Endothelial cell (in vitro differentiated cells): ENCODE measurements at regions not wholly inside any gene's neighbourhood (a gene's known extent, or its start where the extent isn't known, plus 50 kb on each side); places are given as distances from the start of the nearest gene placed in this dataset.

Experiments used
- DNase-seq: peaks from one replicate; pipeline ENCODE4 v3.0.0; 2021; ENCODE audit warnings: low spot score
- H3K27ac Mint-ChIP-seq: one replicate; pipeline ENCODE4 v1.8.0; 2021; ENCODE audit warnings: mixed read lengths, inconsistent platforms; ENCODE audit not compliant: unreplicated experiment
- H3K27me3 Mint-ChIP-seq: one replicate; pipeline ENCODE4 v1.8.0; 2021; ENCODE audit warnings: mild to moderate bottlenecking, moderate library complexity, mixed read lengths, inconsistent platforms; ENCODE audit not compliant: unreplicated experiment
- H3K36me3 Mint-ChIP-seq: one replicate; pipeline ENCODE4 v1.8.0; 2021; ENCODE audit warnings: mild to moderate bottlenecking, low read depth, mixed read lengths, inconsistent platforms; ENCODE audit not compliant: unreplicated experiment
- H3K4me1 Mint-ChIP-seq: one replicate; pipeline ENCODE4 v1.8.0; 2021; ENCODE audit warnings: mild to moderate bottlenecking, mixed read lengths, inconsistent platforms; ENCODE audit not compliant: unreplicated experiment
- H3K4me3 Mint-ChIP-seq: one replicate; pipeline ENCODE4 v1.8.0; 2021; ENCODE audit warnings: mild to moderate bottlenecking, mixed read lengths, inconsistent platforms; ENCODE audit not compliant: unreplicated experiment
- H3K9me3 Mint-ChIP-seq: one replicate; pipeline ENCODE4 v1.8.0; 2021; ENCODE audit warnings: mixed read lengths, inconsistent platforms; ENCODE audit not compliant: unreplicated experiment
- CTCF ChIP-seq: fragments of 200-600 bp; sonication (generic); IDR thresholded peaks from one replicate; pipeline ENCODE4 v1.5.0; 2021; ENCODE audit warnings: antibody characterized with exemption; ENCODE audit not compliant: unreplicated experiment

DNA sequence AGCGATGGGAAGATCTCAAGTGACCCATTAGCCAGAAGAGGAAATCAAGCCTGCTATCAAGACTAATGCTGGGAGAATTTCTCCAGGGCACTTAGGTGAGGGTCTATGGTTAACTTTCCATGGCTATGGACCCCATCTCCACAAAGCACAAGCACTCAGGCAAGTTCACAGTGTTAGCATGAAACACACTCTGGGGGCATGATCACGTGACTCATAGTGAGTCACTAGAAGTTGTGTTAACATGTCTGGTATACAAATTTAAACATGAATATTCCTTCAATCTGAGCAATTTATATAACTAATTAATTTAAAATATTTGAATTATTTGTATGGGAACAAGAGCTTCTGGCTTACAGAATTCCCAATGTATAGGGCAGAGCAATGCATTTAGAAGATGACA, 131.8 kb downstream of the FAM204A start:
- Mint-ChIP-seq H3K27me3 (no peaks in the 10 kb centered on the region), H3K27ac (no peak overlapping the region), H3K36me3 (no peaks in the 10 kb centered on the region), H3K4me3 (no peak overlapping the region), H3K4me1 (peaks cover 4% of the 10 kb centered on the region), H3K9me3 (no peaks in the 10 kb centered on the region)
- no peak for TF ChIP-seq CTCF
- DNase-seq = no peak

DNA sequence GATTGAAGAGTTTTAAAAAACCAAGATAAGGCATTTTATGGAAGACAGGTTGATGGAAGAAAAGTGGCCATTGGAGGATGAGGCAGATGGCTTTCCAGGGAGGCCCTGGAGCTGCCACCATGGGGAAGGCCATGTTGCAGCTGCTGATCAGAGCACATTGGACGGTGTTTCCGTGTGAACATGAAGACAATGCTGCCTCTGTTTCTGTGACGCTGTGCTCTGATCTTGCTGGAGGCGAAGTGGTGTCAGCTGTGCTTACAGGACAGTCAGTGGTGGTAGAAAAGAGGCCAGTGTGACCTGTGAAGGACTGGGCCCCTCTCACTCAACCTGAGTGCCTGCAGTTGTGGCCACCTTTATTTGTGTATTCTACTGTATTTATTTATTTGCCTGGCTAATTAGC, 132.9 kb downstream of the FAM204A start:
- H3K27ac Mint-ChIP-seq = no peak overlapping the region
- no peaks in the 10 kb centered on the region for H3K36me3 Mint-ChIP-seq
- H3K9me3 Mint-ChIP-seq = no peaks in the 10 kb centered on the region
- no peak for TF ChIP-seq CTCF
- H3K27me3 Mint-ChIP-seq = no peaks in the 10 kb centered on the region
- H3K4me3 Mint-ChIP-seq = no peak overlapping the region
- no peak for DNase-seq
- peaks cover 4% of the 10 kb centered on the region for H3K4me1 Mint-ChIP-seq

DNA sequence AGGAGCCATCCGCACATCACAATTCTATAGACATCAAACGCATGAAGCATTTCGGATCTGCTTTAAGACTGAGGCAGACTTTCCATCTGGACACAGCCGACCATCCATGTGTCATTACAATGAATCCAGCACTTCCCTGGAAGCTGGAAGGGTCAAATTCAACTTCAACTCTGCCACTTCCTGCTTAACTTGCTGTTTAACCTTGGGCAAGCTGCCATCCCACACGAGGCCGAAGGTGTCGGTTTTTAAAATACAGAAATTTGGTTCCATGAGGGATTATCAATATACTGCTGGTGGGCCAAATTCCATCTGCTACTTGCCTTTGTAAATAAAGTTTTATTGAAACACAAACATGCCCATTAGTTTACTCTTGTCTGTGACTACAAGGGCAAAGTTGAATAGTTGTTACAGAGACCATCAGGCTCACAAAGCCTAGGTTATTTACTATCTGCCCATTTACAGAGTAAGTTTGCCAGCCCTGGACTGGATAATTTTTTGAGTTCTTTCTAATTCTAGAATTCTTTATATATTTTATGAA, 134.6 kb downstream of the FAM204A start:
- no peaks in the 10 kb centered on the region for H3K36me3 Mint-ChIP-seq
- no peak for DNase-seq
- no peak overlapping the region for H3K27ac Mint-ChIP-seq
- no peaks in the 10 kb centered on the region for H3K9me3 Mint-ChIP-seq
- H3K27me3 Mint-ChIP-seq = no peaks in the 10 kb centered on the region
- no peak overlapping the region for H3K4me3 Mint-ChIP-seq
- no peaks in the 10 kb centered on the region for H3K4me1 Mint-ChIP-seq
- no peak for TF ChIP-seq CTCF

- Mint-ChIP-seq H3K4me3 (no peak overlapping the region), H3K36me3 (no peaks in the 10 kb centered on the region), H3K4me1 (no peaks in the 10 kb centered on the region), H3K9me3 (no peaks in the 10 kb centered on the region), H3K27ac (no peak overlapping the region), H3K27me3 (no peaks in the 10 kb centered on the region)
- no peak for DNase-seq
- no peak for TF ChIP-seq CTCF
These were observed 137.7 kb downstream of the FAM204A start for GRCh38 chr10:118204292-118204943.

GRCh38 chr10:118203461-118203860, 138.7 kb downstream of the FAM204A start:
- no peak for TF ChIP-seq CTCF
- Mint-ChIP-seq H3K9me3 (no peaks in the 10 kb centered on the region), H3K4me1 (no peaks in the 10 kb centered on the region), H3K4me3 (no peak overlapping the region), H3K36me3 (no peaks in the 10 kb centered on the region), H3K27ac (no peak overlapping the region), H3K27me3 (no peaks in the 10 kb centered on the region)
- DNase-seq = no peak
